Osteocyte (in vitro differentiated cells): ENCODE measurements at regions not wholly inside any gene's neighbourhood (a gene's known extent, or its start where the extent isn't known, plus 50 kb on each side); places are given as distances from the start of the nearest gene placed in this dataset.

Experiments
- DNase-seq: peaks from one replicate; pipeline ENCODE4 v3.0.0; 2021; ENCODE audit warnings: mixed read lengths; ENCODE audit not compliant: unreplicated experiment; ENCODE audit errors: extremely low spot score
- H3K27ac Mint-ChIP-seq: one replicate; pipeline ENCODE4 v1.8.0; 2021; ENCODE audit warnings: mild to moderate bottlenecking, mixed read lengths; ENCODE audit not compliant: unreplicated experiment
- H3K27me3 Mint-ChIP-seq: one replicate; pipeline ENCODE4 v1.8.0; 2021; ENCODE audit warnings: mixed read lengths; ENCODE audit not compliant: unreplicated experiment
- H3K36me3 Mint-ChIP-seq: one replicate; pipeline ENCODE4 v1.8.0; 2021; ENCODE audit warnings: mixed read lengths; ENCODE audit not compliant: unreplicated experiment
- H3K4me1 Mint-ChIP-seq: one replicate; pipeline ENCODE4 v1.8.0; 2021; ENCODE audit warnings: mixed read lengths; ENCODE audit not compliant: unreplicated experiment
- H3K4me3 Mint-ChIP-seq: one replicate; pipeline ENCODE4 v1.8.0; 2021; ENCODE audit warnings: mild to moderate bottlenecking, moderate library complexity, mixed read lengths; ENCODE audit not compliant: unreplicated experiment
- H3K9me3 Mint-ChIP-seq: one replicate; pipeline ENCODE4 v1.8.0; 2021; ENCODE audit warnings: mixed read lengths; ENCODE audit not compliant: unreplicated experiment
- TF ChIP-seq, protein P1 (sequence below): fragments of 200-600 bp; sonication (generic); IDR thresholded peaks from 2 replicates; pipeline ENCODE4 v1.5.0; 2021; ENCODE audit warnings: antibody characterized with exemption, mild to moderate bottlenecking, moderate library complexity

DNA sequence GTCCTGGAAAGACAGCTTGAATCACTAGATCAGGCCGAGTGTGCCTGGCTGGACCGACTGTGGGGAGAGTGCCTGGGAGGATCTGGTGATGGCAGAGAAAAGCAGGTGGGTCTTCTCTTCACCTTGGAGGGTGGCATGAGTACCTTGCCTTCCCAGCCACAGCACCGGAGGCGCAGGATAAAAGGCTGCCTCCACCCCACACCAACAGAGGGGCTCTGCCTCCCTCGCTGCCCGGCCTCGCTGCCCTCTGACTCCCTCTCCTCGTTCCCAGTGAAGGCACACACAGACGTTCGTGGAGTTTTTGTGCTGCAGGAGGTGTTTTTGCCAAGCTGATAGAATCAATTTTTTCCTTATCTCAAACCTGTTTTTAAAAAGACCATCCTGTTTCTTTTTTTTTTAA lies 71.4 kb upstream of the HAAO start:
- H3K27me3 Mint-ChIP-seq, result no peaks in the 10 kb centered on the region
- DNase-seq, result no peak
- peaks cover 3% of the 10 kb centered on the region for H3K9me3 Mint-ChIP-seq
- H3K27ac Mint-ChIP-seq, result no peak overlapping the region
- H3K4me3 Mint-ChIP-seq, result no peak overlapping the region
- no peaks in the 10 kb centered on the region for H3K4me1 Mint-ChIP-seq
- TF ChIP-seq, protein P1, sequence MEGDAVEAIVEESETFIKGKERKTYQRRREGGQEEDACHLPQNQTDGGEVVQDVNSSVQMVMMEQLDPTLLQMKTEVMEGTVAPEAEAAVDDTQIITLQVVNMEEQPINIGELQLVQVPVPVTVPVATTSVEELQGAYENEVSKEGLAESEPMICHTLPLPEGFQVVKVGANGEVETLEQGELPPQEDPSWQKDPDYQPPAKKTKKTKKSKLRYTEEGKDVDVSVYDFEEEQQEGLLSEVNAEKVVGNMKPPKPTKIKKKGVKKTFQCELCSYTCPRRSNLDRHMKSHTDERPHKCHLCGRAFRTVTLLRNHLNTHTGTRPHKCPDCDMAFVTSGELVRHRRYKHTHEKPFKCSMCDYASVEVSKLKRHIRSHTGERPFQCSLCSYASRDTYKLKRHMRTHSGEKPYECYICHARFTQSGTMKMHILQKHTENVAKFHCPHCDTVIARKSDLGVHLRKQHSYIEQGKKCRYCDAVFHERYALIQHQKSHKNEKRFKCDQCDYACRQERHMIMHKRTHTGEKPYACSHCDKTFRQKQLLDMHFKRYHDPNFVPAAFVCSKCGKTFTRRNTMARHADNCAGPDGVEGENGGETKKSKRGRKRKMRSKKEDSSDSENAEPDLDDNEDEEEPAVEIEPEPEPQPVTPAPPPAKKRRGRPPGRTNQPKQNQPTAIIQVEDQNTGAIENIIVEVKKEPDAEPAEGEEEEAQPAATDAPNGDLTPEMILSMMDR, result no peak
- H3K36me3 Mint-ChIP-seq, result peaks cover 3% of the 10 kb centered on the region

DNA sequence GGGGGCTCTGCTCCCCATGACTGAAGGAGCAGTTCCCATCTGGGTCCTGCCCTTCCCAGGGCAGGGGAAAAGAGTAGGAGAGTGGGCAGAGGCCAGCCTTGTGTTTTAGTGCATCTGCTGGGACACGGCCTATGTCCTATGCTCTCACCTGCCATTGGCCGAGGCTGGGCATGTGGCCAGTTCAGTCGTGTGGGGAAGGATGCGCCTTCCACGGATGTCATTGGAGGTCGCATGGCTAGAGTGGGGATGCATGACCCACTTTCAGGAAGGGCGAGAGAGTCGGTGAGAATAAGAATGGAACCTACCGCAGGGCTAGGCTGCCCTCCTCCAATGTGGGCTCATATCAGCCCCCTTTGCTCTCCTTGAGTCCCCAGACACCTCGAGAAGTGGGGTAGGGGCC lies 70.9 kb upstream of the HAAO start:
- TF ChIP-seq, protein P1, result no peak
- no peak for DNase-seq
- Mint-ChIP-seq H3K27me3 (no peaks in the 10 kb centered on the region), H3K4me1 (no peaks in the 10 kb centered on the region), H3K9me3 (no peaks in the 10 kb centered on the region), H3K4me3 (no peak overlapping the region), H3K27ac (no peak overlapping the region), H3K36me3 (no peaks in the 10 kb centered on the region)

GRCh38 chr2:42862669-42863185 lies 70.3 kb upstream of the HAAO start:
- Mint-ChIP-seq H3K27ac (no peak overlapping the region), H3K9me3 (no peaks in the 10 kb centered on the region), H3K27me3 (no peaks in the 10 kb centered on the region), H3K36me3 (no peaks in the 10 kb centered on the region), H3K4me1 (no peaks in the 10 kb centered on the region), H3K4me3 (no peak overlapping the region)
- no peak for DNase-seq
- TF ChIP-seq, protein P1, result no peak

GRCh38 chr2:42861321-42861720 lies 68.9 kb upstream of the HAAO start:
- TF ChIP-seq, protein P1, result no peak
- no peaks in the 10 kb centered on the region for H3K9me3 Mint-ChIP-seq
- H3K36me3 Mint-ChIP-seq, result no peaks in the 10 kb centered on the region
- H3K27ac Mint-ChIP-seq, result no peak overlapping the region
- DNase-seq, result no peak
- H3K4me3 Mint-ChIP-seq, result no peak overlapping the region
- peaks cover 9% of the 10 kb centered on the region for H3K4me1 Mint-ChIP-seq
- no peaks in the 10 kb centered on the region for H3K27me3 Mint-ChIP-seq

DNA sequence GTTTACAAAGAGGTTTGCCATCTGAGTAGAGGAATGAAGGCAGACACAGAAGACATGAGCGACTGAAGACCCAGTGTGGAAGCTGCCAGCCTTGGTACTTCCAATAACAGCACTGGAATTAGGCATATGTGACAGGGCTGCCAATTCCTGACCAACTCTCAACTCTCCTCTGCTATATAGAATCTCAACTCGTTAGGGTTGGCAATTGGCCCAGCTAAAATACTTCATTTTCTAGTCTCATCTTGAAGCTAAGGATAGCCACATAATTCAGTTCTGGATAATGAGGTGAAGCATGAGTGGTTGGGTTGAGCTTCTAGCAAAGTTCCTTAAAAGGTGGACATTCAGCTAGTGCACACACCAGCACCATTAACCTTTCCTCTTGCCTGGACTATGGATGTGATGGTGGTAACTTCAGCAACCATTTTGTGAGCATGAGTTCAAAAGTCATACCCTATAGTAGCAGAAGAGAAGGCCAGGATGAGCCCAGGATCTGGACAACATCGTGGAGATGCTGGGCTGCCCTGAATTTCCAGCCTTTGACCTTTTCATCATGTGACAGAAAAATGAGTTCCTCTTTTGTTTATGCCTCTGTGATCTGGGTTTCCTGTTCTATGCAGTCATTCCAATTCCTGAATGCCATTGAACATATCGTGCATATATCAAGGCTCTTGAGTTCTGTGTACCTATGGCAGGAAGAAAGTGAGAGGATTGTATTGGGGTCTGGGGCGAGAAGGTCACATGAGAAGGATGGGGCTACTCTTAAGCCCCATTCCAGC lies 68.1 kb upstream of the HAAO start:
- Mint-ChIP-seq H3K9me3 (no peaks in the 10 kb centered on the region), H3K4me3 (no peak overlapping the region), H3K27ac (no peak overlapping the region), H3K4me1 (peaks cover 9% of the 10 kb centered on the region), H3K27me3 (no peaks in the 10 kb centered on the region), H3K36me3 (no peaks in the 10 kb centered on the region)
- TF ChIP-seq, protein P1, result no peak
- no peak for DNase-seq
